ENCODE measurements at regions not wholly inside any gene's neighbourhood (a gene's known extent, or its start where the extent isn't known, plus 50 kb on each side); places are given as distances from the start of the nearest gene placed in this dataset.
A peak's percentile ranks its signal among the peaks of the same experiment; 100 is the strongest.

- ChIA-PET POLR2A (no interaction called here), CTCF (interaction anchor here (0.6 kb wide), 1 partner anchor 203 kb away, joined by 3 read pairs; no protein-coding TSS in a partner anchor)
- TF ChIP-seq ZNF384 (IDR thresholded peaks at IDR 0.05), result no peak
- no peak for TF ChIP-seq BHLHE40 (IDR thresholded peaks at IDR 0.05; ENCODE audit: borderline replicate concordance)
- no peak for TF ChIP-seq TARDBP (IDR thresholded peaks at IDR 0.05)
- TF ChIP-seq FOXK2 (IDR thresholded peaks at IDR 0.05), result no peak
- peak; percentile 21 for DNase-seq (ENCODE audit: extremely low spot score)
Measured at GRCh38 chr14:93859957-93860356, 67.2 kb upstream of the FAM181A start.

DNA sequence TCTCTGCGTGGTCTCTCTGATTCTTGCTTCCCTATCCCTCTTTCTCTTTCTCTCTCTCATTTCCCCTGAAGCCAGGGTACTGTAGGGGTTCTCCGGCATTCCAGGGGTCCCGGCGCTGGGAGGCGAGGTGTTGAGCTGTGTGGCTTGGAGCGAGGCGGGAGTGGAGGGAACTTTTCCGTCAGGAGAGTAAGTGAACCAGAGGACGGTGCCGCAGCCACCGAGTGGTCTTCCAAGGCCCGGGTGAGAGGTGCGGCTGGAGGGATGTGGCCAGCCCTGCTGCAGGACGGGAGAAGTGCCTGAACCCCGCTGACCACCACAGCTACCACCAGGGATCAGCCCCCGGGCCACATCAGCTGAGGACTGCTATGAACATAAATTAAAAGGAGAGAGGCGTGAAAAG lies 68.2 kb upstream of the FAM181A start:
- TF ChIP-seq FOXK2 (IDR thresholded peaks at IDR 0.05) (no peak), LEF1 (IDR thresholded peaks at IDR 0.05; ENCODE audit: borderline replicate concordance) (no peak), L3MBTL2 (conservative IDR thresholded peaks at IDR 0.05) (no peak), TARDBP (IDR thresholded peaks at IDR 0.05) (no peak), BHLHE40 (IDR thresholded peaks at IDR 0.05; ENCODE audit: borderline replicate concordance) (no peak), SUZ12 (IDR thresholded peaks at IDR 0.05) (no peak), ELF4 (IDR thresholded peaks at IDR 0.05) (no peak), CTBP1 (IDR thresholded peaks at IDR 0.05; ENCODE audit: borderline replicate concordance) (no peak), ZNF384 (IDR thresholded peaks at IDR 0.05) (no peak), FOXA1 (IDR thresholded peaks at IDR 0.05) (no peak), NFRKB (IDR thresholded peaks at IDR 0.05) (no peak), FOXM1 (IDR thresholded peaks at IDR 0.05; ENCODE audit: borderline replicate concordance) (no peak)
- DNase-seq (ENCODE audit: extremely low spot score), result no peak
- CTCF ChIA-PET, result no interaction called here
- POLR2A ChIA-PET, result no interaction called here

DNA sequence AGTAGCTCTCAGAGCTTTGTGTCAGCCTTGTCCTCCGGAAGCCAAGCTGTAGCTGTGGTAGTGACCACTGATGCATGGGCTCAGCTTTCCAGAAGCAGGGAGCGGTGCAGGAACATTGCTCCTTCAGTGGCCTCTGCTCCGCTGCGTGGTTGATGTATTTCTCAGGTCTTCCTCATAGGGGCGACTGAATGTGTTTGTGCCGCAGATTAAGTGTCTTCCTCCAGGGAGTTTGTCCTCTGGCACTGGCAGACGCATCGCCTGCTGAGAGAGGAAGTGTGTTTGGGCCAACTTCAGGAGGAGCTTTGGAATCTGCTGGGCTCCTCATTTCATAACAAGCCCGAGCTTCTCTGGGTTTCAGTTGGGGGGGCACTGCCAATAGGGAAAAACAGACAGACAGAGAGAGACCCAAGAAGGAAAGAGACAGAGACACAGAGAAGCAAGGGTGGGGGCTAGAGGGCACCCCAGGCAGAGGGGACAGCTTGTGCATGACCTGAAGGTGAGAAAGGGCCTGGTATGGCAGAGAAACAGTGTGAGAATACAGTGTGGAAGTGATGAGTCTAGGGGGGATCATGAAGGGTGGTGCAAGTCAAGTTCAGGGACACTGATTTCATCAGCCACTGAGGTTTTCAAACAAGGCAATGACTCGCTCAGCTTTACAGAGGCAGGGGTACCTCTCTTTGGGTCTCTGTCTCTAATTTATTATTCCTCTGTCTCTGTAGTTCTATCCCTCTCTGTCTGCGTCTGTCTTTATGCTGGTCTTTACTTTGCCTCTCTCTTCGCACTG lies 69.4 kb upstream of the PRIMA1 start:
- DNase-seq (ENCODE audit: extremely low spot score), result peak; percentile 37
- CTCF ChIA-PET, result interaction anchor here (0.5 to 1.4 kb wide), 6 partner anchors 9 to 333 kb away, joined by 3 to 6 read pairs (median 4); no protein-coding TSS in a partner anchor
- TF ChIP-seq SP1 (IDR thresholded peaks at IDR 0.05) (no peak), ZNF384 (IDR thresholded peaks at IDR 0.05) (no peak), TARDBP (IDR thresholded peaks at IDR 0.05) (no peak)
- POLR2A ChIA-PET, result no interaction called here

GRCh38 chr14:93857081-93857480 lies 68.8 kb upstream of the PRIMA1 start:
- POLR2A ChIA-PET, result no interaction called here
- CTCF ChIA-PET, result interaction anchor here (0.5 to 1.4 kb wide), 6 partner anchors 8 to 333 kb away, joined by 3 to 6 read pairs (median 4); no protein-coding TSS in a partner anchor
- no peak for DNase-seq (ENCODE audit: extremely low spot score)
- no peak for TF ChIP-seq HDGF (IDR thresholded peaks at IDR 0.05; ENCODE audit: borderline replicate concordance)
- no peak for TF ChIP-seq ELF4 (IDR thresholded peaks at IDR 0.05)
- no peak for TF ChIP-seq ARNT (IDR thresholded peaks at IDR 0.05)
- TF ChIP-seq SP1 (IDR thresholded peaks at IDR 0.05), result no peak
- no peak for TF ChIP-seq TARDBP (IDR thresholded peaks at IDR 0.05)
- no peak for TF ChIP-seq ZNF384 (IDR thresholded peaks at IDR 0.05)
- TF ChIP-seq CTBP1 (IDR thresholded peaks at IDR 0.05; ENCODE audit: borderline replicate concordance), result no peak
- no peak for TF ChIP-seq LEF1 (IDR thresholded peaks at IDR 0.05; ENCODE audit: borderline replicate concordance)
- TF ChIP-seq FOXK2 (IDR thresholded peaks at IDR 0.05), result no peak
- no peak for TF ChIP-seq FOXM1 (IDR thresholded peaks at IDR 0.05; ENCODE audit: borderline replicate concordance)
- TF ChIP-seq BHLHE40 (IDR thresholded peaks at IDR 0.05; ENCODE audit: borderline replicate concordance), result no peak
- TF ChIP-seq L3MBTL2 (conservative IDR thresholded peaks at IDR 0.05), result no peak
- TF ChIP-seq FOXA1 (IDR thresholded peaks at IDR 0.05), result no peak
- TF ChIP-seq NFRKB (IDR thresholded peaks at IDR 0.05), result no peak
- TF ChIP-seq, protein P1, sequence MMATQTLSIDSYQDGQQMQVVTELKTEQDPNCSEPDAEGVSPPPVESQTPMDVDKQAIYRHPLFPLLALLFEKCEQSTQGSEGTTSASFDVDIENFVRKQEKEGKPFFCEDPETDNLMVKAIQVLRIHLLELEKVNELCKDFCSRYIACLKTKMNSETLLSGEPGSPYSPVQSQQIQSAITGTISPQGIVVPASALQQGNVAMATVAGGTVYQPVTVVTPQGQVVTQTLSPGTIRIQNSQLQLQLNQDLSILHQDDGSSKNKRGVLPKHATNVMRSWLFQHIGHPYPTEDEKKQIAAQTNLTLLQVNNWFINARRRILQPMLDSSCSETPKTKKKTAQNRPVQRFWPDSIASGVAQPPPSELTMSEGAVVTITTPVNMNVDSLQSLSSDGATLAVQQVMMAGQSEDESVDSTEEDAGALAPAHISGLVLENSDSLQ (IDR thresholded peaks at IDR 0.05), result no peak
- TF ChIP-seq SUZ12 (IDR thresholded peaks at IDR 0.05), result no peak

- no peak for TF ChIP-seq CTBP1 (IDR thresholded peaks at IDR 0.05; ENCODE audit: borderline replicate concordance)
- TF ChIP-seq FOXK2 (IDR thresholded peaks at IDR 0.05), result no peak
- no peak for TF ChIP-seq HDGF (IDR thresholded peaks at IDR 0.05; ENCODE audit: borderline replicate concordance)
- no peak for TF ChIP-seq FOXA1 (IDR thresholded peaks at IDR 0.05)
- TF ChIP-seq ELF4 (IDR thresholded peaks at IDR 0.05), result no peak
- TF ChIP-seq BHLHE40 (IDR thresholded peaks at IDR 0.05; ENCODE audit: borderline replicate concordance), result no peak
- TF ChIP-seq LEF1 (IDR thresholded peaks at IDR 0.05; ENCODE audit: borderline replicate concordance), result no peak
- TF ChIP-seq SP1 (IDR thresholded peaks at IDR 0.05), result no peak
- no peak for TF ChIP-seq FOXM1 (IDR thresholded peaks at IDR 0.05; ENCODE audit: borderline replicate concordance)
- TF ChIP-seq, protein P1 (IDR thresholded peaks at IDR 0.05), result no peak
- no peak for TF ChIP-seq NFRKB (IDR thresholded peaks at IDR 0.05)
- no peak for TF ChIP-seq TARDBP (IDR thresholded peaks at IDR 0.05)
- TF ChIP-seq SUZ12 (IDR thresholded peaks at IDR 0.05), result no peak
- TF ChIP-seq L3MBTL2 (conservative IDR thresholded peaks at IDR 0.05), result no peak
- TF ChIP-seq ARNT (IDR thresholded peaks at IDR 0.05), result no peak
- TF ChIP-seq ZNF384 (IDR thresholded peaks at IDR 0.05), result no peak
- no peak for DNase-seq (ENCODE audit: extremely low spot score)
- ChIA-PET CTCF (no interaction called here), POLR2A (no interaction called here)
Measured at GRCh38 chr14:93855737-93856136, 67.5 kb upstream of the PRIMA1 start.

DNA sequence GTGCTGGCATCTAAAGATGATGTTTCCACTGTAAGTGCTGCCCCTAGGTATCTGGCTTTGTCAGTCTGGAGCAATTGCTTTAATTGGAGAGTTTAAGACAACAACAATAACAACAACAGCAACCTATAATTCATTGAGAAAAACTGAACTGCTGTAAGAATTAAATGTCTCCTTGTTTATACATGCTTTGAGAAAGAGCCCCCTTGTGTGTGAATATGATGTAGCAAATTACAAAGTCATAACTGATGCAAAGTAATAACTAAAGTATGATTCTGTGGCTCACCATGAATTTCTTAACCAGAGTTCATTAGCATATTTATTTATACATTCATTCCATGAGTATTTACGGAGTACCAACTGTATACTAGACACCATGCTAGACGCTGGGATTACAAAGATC lies 59.2 kb upstream of the PRIMA1 start:
- DNase-seq (ENCODE audit: extremely low spot score), result no peak
- POLR2A ChIA-PET, result no interaction called here
- TF ChIP-seq CTBP1 (IDR thresholded peaks at IDR 0.05; ENCODE audit: borderline replicate concordance) (no peak), FOXA1 (IDR thresholded peaks at IDR 0.05) (no peak), ELF4 (IDR thresholded peaks at IDR 0.05) (no peak), SP1 (IDR thresholded peaks at IDR 0.05) (no peak), HDGF (IDR thresholded peaks at IDR 0.05; ENCODE audit: borderline replicate concordance) (no peak)
- CTCF ChIA-PET, result interaction anchor here (0.7 kb wide), 1 partner anchor 123 kb away, joined by 3 read pairs; no protein-coding TSS in a partner anchor

GRCh38 chr14:93838238-93838637 lies 50.0 kb upstream of the PRIMA1 start:
- no peak for DNase-seq (ENCODE audit: extremely low spot score)
- ChIA-PET POLR2A (no interaction called here), CTCF (no interaction called here)
- TF ChIP-seq SUZ12 (IDR thresholded peaks at IDR 0.05) (no peak), CTBP1 (IDR thresholded peaks at IDR 0.05; ENCODE audit: borderline replicate concordance) (no peak), FOXA1 (IDR thresholded peaks at IDR 0.05) (no peak), LEF1 (IDR thresholded peaks at IDR 0.05; ENCODE audit: borderline replicate concordance) (no peak), L3MBTL2 (conservative IDR thresholded peaks at IDR 0.05) (no peak), FOXM1 (IDR thresholded peaks at IDR 0.05; ENCODE audit: borderline replicate concordance) (no peak), ARNT (IDR thresholded peaks at IDR 0.05) (no peak), ELF4 (IDR thresholded peaks at IDR 0.05) (no peak), FOXK2 (IDR thresholded peaks at IDR 0.05) (no peak), NFRKB (IDR thresholded peaks at IDR 0.05) (no peak), ZNF384 (IDR thresholded peaks at IDR 0.05) (no peak), SP1 (IDR thresholded peaks at IDR 0.05) (no peak), HDGF (IDR thresholded peaks at IDR 0.05; ENCODE audit: borderline replicate concordance) (no peak), TARDBP (IDR thresholded peaks at IDR 0.05) (no peak), BHLHE40 (IDR thresholded peaks at IDR 0.05; ENCODE audit: borderline replicate concordance) (no peak)
- TF ChIP-seq, protein P1 (IDR thresholded peaks at IDR 0.05), result no peak

All from HEK293T (cell line).